HG03575 (cell line): ENCODE measurements at regions not wholly inside any gene's neighbourhood (a gene's known extent, or its start where the extent isn't known, plus 50 kb on each side); places are given as distances from the start of the nearest gene placed in this dataset.
"Not testable (repeated sequence)": the region's sequence is repeated elsewhere in the genome, so short reads cannot be mapped to it uniquely, and the experiment has no call there.

Experiments
- ATAC-seq: cut with Tn5 transposase; IDR thresholded peaks from one replicate; pipeline ENCODE4 v1.9.1; 2021; ENCODE audit not compliant: unreplicated experiment, insufficient number of reproducible peaks, low FRiP score; ENCODE audit errors: extremely low read depth

DNA sequence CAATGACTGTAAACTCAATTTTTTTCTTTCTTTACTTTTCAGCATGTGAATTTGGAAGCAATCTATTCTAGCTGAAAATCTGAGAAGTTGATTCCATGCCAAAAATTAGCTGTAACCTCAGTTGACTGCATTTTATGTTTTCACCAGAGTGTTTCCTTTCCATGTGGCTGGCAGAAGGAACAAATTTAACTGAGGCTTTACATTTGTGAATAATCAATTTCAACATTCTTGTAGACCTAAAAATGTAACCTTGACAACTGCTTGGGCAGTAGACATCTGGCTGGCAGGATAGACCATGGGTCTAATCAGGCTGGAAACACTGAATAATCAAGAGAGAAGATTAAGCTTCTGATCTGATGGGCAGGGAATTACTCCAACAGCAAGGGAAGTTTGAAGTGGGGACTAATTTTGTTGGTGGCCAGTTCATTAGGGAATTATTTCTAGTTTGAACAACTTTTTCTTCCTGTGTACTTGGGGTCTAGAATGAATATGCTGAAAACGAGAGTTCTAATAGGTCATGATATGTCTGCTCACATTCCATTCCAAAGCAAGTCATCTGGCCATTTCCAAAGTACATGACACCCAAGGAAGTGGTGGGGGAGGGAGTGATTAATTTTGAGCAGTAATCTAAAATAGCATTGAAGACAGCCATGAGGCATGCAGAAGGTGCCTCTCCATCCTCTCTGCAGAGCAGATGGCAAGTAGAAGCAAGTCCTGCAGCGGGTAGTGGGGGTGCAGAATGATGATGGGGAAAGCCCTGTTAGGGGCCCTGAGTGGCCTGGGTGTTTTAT lies 68.2 kb downstream of the ATP23 start:
- ATAC-seq = no peak

DNA sequence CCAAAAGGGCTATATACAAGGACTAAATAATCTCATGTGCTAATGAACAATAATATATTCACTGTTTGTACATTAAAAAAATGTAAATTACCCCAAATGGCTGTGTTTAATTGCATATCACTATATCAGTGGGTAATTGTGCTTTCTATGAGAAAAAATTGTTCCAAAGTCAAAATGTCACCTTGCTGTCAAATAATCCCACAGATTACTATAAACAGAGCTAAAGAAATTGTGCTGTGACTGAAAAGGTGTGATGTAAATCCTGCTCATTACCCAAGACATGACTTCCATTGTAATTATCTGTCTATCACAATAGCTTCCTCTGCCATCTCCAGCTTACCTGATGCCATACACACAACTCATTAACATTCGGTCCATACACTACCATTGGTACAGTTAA lies 70.3 kb downstream of the ATP23 start:
- no peak for ATAC-seq

DNA sequence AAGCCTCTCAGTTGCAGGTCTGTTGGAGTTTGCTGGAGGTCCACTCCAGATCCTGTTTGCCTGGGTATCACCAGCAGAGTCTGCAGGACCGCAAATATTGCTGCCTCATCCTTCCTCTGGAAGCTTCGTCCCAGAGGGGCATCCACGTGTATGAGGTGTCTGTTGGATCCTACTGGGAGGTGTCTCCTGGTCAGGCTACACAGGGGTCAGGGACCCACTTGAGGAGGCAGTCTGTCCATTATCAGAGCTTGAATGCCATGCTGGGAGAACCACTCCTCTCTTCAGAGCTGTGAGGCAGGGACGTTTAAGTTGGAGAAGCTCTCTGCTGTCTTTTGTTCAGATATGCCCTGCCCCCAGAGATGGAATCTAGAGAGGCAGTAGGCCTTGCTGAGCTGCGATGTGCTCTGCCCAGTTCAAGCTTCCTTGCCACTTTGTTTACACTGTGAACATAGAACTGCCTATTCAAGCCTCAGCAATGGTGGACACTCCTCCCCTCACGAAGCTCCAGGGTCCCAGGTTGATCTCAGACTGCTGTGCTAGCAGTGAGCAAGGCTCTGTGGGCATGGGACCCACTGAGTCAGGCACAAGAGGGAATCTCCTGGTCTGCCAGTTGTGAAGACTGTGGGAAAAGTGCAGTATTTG lies 81.1 kb downstream of the ATP23 start:
- not testable (repeated sequence) for ATAC-seq

DNA sequence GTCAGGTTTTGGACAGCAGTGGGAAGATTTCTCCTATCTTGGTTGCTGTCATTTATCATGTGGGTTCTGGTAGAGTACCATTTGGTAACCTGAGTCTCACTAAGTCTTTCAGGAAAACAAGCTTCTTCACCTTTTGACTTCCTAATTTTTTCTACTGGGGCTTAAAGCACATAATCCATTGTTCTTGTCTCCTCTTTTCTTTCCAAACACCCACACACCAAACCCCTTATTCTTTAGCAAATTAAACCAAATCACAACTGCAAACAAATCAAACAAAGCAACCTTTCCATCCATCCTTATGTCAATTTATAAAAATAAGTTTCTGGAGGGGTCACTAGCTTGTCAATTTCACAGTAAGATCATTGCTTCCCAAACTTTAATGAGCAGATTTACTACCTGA lies 84.1 kb downstream of the ATP23 start:
- no peak for ATAC-seq

DNA sequence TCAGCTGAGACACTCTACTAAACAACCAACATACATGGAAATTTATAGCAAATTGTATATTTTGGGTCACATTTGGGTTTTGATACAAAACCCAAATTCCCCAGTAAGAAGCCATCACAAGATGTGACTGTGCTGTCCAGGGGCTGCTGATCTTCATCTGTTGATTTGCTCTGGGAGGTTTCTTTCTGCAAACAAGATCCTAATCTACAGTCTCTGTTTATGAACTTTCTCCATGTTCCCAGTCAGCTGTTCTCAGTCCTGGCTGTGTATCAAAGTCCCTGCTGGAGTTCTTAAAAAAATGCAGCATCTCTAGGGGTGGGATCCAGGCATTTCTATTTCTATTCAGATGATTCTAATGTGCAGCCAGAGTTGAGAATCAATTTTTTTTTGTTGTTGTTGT lies 85.1 kb downstream of the ATP23 start:
- ATAC-seq = no peak

DNA sequence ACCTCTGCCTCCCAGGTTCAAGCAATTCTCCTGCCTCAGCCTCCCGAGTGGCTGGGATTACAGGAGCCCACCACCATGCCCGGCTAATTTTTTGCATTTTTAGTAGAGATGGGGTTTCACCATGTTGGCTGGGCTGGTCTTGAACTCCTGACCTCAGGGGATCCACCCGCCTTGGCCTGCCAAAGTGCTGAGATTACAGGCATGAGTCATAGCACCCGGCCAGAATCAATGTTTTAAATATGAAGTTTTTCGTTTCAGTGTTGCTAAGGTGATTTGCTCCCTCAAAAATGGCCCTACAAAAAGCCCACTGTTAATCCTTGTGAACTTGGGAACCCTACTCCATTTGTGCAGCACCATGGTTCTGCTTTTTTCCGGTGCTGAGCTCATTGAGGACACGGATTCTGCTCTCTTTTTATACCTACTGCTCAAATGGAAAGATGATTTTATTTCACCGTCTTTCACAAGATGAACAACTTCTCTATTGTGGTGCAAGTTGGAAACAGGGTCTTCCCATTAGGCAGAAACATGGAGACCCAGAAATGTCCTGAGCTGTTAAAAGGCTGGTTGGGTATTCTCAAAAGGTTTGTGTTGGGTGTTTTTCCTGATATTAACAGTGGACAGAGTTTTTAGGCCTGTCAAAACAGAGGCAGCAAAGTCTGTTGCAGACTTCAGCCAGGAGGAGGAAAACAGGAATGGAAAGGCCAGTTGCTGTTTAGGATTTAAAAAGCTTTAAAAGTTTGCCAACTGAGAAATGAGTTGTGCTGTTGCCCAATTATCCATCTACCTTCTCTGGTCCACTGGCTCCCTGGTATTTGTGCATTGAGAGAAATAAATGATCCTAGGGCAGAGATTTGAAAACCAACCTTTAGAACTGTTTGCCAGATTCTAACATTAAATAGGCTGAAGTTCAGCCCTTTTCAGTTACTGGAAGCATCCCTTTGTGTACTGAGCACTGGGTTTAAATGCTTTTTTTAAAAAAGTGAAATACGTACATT lies 85.8 kb downstream of the ATP23 start:
- no peak for ATAC-seq

DNA sequence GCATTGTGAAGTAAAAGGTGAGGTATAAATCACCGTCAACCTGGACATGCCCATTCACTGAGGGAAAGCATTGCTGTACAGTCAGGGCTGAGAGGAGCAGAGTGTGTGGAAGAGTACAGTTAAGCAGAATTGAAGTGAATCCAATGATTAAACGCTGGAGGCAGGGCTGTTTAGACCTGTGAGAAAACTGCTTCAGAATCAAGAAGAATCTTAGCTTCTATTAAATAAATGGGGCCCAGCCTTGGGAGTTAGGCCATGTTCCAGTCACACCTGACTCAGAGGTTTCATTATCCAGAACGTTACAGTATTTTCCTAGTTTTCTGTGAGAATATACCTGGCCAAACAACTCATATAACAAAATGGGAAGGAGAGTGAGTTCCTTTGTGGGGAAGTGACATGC lies 86.9 kb downstream of the ATP23 start:
- no peak for ATAC-seq

DNA sequence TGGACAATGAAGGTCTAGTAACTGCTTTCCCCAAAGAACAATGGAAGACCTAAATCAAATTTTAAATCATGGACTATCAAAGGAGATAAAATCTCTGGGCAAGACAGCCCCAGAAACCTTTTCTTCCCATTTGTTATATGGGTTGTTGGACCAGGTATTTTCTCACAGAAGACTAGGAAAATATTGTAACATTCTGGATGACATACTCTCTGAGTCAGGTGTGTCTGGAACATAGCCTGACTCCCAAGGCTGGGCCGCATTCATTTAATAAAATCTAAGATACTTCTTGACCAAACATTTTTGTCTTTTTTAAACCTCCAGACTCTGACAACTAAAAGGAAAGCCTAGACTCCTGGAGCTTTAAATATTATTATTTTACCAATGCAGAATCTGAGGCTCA lies 87.9 kb downstream of the ATP23 start:
- no peak for ATAC-seq

DNA sequence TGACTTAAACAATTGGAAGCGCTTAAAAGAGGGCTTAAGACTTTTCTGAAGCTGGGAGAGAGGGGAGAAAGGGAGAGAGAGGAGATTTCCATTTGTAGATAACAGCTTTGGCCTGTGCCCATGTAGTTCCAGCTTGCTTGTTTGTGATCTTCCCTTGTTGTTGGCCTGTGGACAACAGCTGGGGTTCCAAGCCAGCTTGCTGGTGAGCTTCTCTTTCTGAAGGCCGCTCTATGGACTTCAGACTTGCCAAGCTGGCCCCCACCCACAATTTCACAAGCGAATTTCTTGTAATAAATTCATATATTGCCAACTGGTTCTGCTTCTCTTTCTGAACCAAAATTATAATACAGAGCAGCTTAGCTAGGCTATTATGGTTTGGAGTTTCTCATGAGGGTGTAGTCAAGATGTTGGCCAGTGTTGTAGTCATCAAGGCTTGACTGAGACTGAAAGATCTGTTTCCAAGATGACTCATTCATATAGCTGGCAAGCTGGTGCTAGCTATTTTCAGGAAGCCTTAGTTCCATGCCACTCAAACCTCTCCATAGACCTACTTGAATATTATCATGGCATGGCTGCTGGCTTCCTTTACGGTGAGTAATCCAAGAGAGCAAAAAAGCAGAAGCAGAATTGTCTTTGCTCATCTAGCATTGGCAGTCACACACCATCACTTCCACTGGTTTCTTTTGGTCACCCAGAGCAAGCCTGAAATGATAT lies 89.4 kb downstream of the ATP23 start:
- ATAC-seq = no peak

DNA sequence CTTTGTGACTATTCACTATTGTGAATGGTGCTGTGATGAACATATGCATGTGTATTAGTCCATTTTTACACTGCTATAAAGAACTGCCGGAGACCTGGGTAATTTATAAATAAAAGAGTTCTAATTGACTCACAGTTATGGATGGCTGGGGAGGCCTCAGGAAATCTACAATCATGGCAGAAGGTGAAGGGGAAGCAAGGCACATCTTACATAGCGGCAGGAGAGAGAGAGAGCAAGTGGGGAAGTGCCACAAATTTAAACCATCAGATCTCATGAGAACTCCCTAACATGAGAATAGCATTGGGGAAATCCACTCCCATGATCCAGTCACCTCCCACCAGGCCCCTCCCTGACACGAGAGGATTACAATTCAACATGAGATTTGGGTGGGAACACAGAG lies 90.8 kb downstream of the ATP23 start:
- ATAC-seq = no peak

DNA sequence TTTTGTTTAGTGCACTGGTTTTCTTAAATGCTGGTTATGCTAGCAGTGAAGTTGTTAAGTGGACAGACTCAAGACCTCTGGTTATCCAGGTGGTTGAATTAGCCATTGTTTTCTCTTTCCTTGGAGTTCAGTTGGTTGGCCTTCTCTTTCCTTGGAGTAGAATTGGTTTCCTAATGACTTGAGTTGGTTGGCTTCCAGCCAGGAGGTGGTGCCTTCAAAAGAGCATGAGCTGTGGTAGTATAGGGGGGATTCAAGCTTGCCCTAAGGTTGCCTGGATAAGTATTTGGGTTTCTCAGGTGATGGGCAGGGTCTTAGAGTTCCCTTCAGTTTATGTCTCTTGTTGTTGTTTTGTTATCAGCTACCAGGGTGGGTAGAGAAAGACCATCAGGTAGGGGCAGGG lies 92.5 kb downstream of the ATP23 start:
- ATAC-seq = no peak

DNA sequence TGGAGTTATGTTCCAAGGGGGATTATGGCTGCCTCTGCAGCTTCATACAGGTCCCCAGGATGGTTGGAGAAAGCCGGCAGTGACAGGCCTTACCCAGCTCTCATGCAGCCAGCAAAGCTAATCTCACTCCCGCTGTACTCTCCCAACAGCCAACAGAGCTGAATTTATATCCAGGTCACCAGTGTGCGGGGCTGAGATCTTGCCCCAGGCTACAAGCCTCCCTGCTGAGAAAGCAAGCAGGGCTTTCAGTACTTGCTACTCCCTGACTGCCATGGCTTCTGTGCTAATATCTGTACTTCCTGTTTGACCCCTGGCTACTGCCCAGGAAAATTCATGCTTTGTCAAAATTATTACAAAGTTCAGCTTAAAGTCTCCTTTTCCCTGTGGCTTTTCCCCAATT lies 92.9 kb downstream of the ATP23 start:
- no peak for ATAC-seq

DNA sequence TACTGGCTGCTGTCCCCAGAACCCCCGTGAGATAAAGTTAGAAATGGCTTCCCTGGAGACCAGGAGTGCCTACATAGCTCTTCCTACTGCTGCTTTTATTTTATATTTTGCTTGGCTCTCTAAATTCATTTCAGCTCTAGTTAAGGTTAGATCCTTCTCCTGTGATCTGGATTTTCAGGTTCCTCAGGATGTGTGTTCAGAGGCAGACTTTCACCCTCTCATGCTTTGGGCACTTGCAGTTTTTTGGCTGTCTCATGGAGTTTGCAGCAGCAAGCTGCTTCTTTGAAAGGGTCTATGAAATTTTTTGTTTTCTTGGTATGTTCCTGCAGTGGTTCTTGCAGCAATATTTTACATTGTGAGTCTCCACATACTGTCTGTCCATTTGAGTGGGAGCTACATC lies 93.3 kb downstream of the ATP23 start:
- ATAC-seq = no peak

DNA sequence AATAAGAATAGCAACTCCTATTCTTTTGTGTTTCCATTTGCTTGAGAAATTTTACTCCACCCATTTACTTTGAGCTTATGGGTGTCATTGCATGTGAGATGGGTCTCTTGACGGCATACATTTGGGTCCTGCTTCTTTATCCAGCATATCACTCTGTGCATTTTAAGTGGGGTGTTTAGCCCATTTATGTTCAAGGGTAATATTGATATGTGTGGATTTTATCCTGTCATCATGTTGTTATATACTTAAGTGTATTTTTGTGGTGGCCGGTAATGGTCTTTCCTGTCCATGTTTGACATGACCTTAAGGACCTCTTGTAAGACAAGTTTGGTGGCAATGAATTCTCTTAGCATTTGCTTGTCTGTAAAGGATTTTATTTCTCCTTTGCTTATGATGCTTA lies 100.1 kb downstream of the ATP23 start:
- no peak for ATAC-seq

DNA sequence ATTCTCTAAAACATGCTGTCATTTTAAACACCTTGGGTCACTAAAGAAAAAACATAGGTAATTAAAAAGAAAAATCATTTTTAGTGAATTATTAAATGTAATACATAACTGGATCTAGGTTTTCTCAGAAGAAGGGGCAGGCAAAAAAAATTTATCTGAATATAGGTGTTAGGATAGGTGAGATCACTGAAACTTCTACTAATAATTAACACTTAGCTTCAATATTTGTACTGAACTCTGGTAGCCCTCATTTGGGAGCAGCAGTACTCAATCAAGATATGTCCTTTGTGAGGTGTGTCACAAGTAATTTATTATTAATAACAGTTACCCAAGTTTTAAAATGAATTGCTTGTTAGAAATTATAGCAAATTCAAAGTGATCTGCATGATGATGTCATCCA lies 103.6 kb downstream of the ATP23 start:
- ATAC-seq = no peak

DNA sequence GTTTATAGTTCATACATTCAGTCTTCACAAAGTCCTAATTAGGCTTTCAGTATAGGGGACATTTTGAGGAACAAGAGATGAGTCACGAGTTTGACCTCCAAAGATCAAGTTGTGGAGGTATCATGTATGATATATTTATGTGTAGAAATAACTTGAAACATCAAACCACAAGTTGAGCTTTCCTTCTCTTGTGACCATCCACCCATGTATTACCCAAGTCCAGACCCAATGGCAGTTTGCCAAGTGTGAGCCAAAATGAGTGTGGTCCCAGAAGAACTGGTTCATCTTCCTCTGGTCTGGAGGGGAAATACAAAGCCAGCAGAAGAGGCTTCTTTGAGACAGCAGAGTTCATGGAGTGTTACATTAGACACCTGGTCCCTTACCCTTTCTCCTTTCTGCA lies 104.9 kb downstream of the ATP23 start:
- ATAC-seq = no peak

DNA sequence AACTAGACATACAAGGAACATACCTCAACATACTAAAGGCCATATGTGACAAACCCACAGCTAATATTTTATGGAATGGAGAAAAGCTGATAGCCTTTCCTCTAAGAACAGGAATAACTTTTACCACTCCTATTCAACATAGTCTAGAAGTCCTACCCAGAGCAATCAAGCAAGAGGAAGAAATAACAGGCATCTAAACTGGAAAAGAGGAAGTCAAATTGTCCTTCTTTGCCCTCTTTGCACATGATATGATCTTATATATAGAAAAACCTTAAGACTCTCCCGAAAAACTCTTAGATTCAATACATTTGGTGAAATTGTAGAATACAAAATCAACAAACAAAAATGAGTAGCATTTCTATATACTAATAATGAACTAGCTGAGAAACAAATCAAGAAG lies 110.0 kb downstream of the ATP23 start:
- ATAC-seq = no peak

DNA sequence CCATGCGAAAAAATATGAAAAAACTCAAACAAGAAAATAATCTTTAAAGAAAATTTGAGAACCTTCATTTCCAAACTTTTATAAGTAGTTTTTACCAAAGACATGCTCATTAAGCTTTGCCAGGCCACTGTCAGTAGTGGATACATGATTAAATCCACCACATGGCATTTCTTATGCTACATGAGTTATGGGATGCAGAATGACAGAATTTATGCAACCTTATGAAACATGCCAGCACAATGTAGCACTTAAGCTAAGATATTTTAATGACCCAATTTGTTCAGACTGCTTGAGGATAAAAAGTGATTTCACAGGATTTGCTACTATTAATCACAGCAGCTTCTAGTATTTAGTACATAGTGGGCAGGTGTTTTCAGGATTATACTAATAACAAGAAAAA lies 123.3 kb downstream of the ATP23 start:
- ATAC-seq = no peak

DNA sequence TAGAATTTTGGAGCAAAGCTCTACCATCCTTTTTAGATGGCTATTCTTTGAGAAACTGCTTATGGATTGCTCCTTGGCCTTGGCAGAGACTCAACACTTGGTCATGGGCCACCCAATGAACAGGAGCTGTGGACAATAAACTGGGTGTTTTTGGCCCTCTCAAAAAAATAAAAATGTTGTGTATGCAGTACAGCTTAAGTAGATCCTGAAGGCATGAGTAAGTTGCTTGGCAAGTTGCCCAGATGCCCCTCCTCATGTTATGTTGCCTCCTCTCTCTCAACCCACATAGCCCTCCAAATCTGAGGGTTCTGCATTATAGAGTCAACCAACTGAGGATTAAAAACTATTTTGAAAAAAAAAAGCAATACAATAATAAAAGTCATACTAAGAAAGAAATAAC lies 124.9 kb downstream of the ATP23 start:
- ATAC-seq = no peak
